Caco-2 (cell line): ENCODE measurements at regions not wholly inside any gene's neighbourhood (a gene's known extent, or its start where the extent isn't known, plus 50 kb on each side); places are given as distances from the start of the nearest gene placed in this dataset.

Experiments used
- BruUV-seq: library from RNA; stranded (reverse); fragments of 400-500 nt; replicated peaks from 2 replicates; lab custom pipeline; 2021; lab: Mats Ljungman, UMichigan
- CTCF ChIA-PET: fragments of 300-600 bp; sonication (Branson Sonifier 250); formaldehyde crosslinking; loops from one replicate; lab custom pipeline; 2022; ENCODE audit warnings: antibody characterized with exemption; lab: Charles Lee
- POLR2A ChIA-PET: fragments of 300-600 bp; sonication (Branson Sonifier 250); formaldehyde crosslinking; loops from one replicate; lab custom pipeline; 2022; ENCODE audit warnings: antibody characterized with exemption; lab: Charles Lee
- DNase-seq, 2 experiments: peaks; one replicate each; pipeline versions ENCODE4 v3.0.0 to v3.0.0-alpha.2; 2020 to 2022
- H3K27me3 ChIP-seq: replicated peaks from 2 replicates; pipeline ENCODE4 v1.6.0; 2011; ENCODE audit warnings: low read length; ENCODE audit not compliant: control insufficient read depth, insufficient read depth
- H3K36me3 ChIP-seq: 2 replicates; pipeline ENCODE4 v1.5.1; 2011; ENCODE audit warnings: low read length; ENCODE audit not compliant: control insufficient read depth, insufficient read depth
- H3K4me1 ChIP-seq: fragments of 250-450 bp; sonication (Bioruptor Pico); 2 replicates; pipeline ENCODE4 v1.5.1; 2020; ENCODE audit warnings: mild to moderate bottlenecking
- H3K4me3 ChIP-seq: 2 replicates; pipeline ENCODE4 v1.5.1; 2011; ENCODE audit warnings: low read depth, mild to moderate bottlenecking, control low read depth, low read length
- H3K9me3 ChIP-seq: fragments of 250-450 bp; sonication (Bioruptor Pico); 2 replicates; pipeline ENCODE4 v1.5.1; 2020; ENCODE audit warnings: mild to moderate bottlenecking, moderate library complexity
- H3K27ac Mint-ChIP-seq: one replicate; pipeline ENCODE4 v1.8.0; 2022; ENCODE audit warnings: mixed read lengths; ENCODE audit not compliant: unreplicated experiment
- H3K27me3 Mint-ChIP-seq: one replicate; pipeline ENCODE4 v1.8.0; 2022; ENCODE audit warnings: mixed read lengths; ENCODE audit not compliant: insufficient read depth, unreplicated experiment
- H3K36me3 Mint-ChIP-seq: one replicate; pipeline ENCODE4 v1.8.0; 2022; ENCODE audit warnings: mild to moderate bottlenecking, mixed read lengths; ENCODE audit not compliant: insufficient read depth, unreplicated experiment
- H3K4me1 Mint-ChIP-seq: one replicate; pipeline ENCODE4 v1.8.0; 2022; ENCODE audit warnings: low read depth, mixed read lengths; ENCODE audit not compliant: unreplicated experiment
- H3K4me3 Mint-ChIP-seq: one replicate; pipeline ENCODE4 v1.8.0; 2022; ENCODE audit warnings: mild to moderate bottlenecking, moderate library complexity, mixed read lengths; ENCODE audit not compliant: unreplicated experiment
- H3K9me3 Mint-ChIP-seq: one replicate; pipeline ENCODE4 v1.8.0; 2022; ENCODE audit warnings: mixed read lengths; ENCODE audit not compliant: unreplicated experiment
- intact Hi-C: fragments of 100-400 bp; cut with micrococcal nuclease; formaldehyde crosslinking; loops from one replicate; pipeline ENCODE4 v1.10.0; 2022; ENCODE audit not compliant: unreplicated experiment
- TF ChIP-seq, protein P1 (sequence below), 2 experiments: fragments of 200-600 bp in 1 of 2; IDR thresholded peaks; 1 replicate in 1 of 2; 2 replicates in 1 of 2; pipeline versions ENCODE4 v1.5.1 to v1.8.0; 2011 to 2022; ENCODE audit warnings: antibody characterized with exemption in 1 of 2, control low read depth in 1 of 2, inconsistent platforms in 1 of 2, low read depth in 1 of 2, low read length in 1 of 2, mild to moderate bottlenecking in 1 of 2, moderate library complexity in 1 of 2; ENCODE audit not compliant: insufficient read depth in 1 of 2, severe bottlenecking in 1 of 2, unreplicated experiment in 1 of 2

GRCh38 chr7:132691201-132691600 is 114.9 kb upstream of the PLXNA4 start:
- H3K36me3 Mint-ChIP-seq: no peaks in the 10 kb centered on the region
- no peaks in the 10 kb centered on the region for H3K4me1 Mint-ChIP-seq
- H3K9me3 ChIP-seq: peaks cover 3% of the 10 kb centered on the region; the same call in 1 of the 2 replicates
- H3K4me3 Mint-ChIP-seq: no peak overlapping the region
- no peaks in the 10 kb centered on the region for H3K4me1 ChIP-seq
- intact Hi-C loops: no loop called here
- no peak overlapping the region for H3K27ac Mint-ChIP-seq
- no TSS peak for BruUV-seq
- TF ChIP-seq, protein P1, sequence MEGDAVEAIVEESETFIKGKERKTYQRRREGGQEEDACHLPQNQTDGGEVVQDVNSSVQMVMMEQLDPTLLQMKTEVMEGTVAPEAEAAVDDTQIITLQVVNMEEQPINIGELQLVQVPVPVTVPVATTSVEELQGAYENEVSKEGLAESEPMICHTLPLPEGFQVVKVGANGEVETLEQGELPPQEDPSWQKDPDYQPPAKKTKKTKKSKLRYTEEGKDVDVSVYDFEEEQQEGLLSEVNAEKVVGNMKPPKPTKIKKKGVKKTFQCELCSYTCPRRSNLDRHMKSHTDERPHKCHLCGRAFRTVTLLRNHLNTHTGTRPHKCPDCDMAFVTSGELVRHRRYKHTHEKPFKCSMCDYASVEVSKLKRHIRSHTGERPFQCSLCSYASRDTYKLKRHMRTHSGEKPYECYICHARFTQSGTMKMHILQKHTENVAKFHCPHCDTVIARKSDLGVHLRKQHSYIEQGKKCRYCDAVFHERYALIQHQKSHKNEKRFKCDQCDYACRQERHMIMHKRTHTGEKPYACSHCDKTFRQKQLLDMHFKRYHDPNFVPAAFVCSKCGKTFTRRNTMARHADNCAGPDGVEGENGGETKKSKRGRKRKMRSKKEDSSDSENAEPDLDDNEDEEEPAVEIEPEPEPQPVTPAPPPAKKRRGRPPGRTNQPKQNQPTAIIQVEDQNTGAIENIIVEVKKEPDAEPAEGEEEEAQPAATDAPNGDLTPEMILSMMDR (IDR thresholded peaks at IDR 0.05; ENCODE audit: insufficient read depth in 1 of 2, low read depth in 1 of 2, low read length in 1 of 2, severe bottlenecking in 1 of 2, unreplicated experiment in 1 of 2): no peak
- CTCF ChIA-PET: no interaction called here
- H3K4me3 ChIP-seq: no peak overlapping the region
- POLR2A ChIA-PET: no interaction called here
- no peaks in the 10 kb centered on the region for H3K27me3 ChIP-seq
- H3K36me3 ChIP-seq: no peaks in the 10 kb centered on the region
- H3K27me3 Mint-ChIP-seq: no peaks in the 10 kb centered on the region
- DNase-seq: no peak
- H3K9me3 Mint-ChIP-seq: no peaks in the 10 kb centered on the region

DNA sequence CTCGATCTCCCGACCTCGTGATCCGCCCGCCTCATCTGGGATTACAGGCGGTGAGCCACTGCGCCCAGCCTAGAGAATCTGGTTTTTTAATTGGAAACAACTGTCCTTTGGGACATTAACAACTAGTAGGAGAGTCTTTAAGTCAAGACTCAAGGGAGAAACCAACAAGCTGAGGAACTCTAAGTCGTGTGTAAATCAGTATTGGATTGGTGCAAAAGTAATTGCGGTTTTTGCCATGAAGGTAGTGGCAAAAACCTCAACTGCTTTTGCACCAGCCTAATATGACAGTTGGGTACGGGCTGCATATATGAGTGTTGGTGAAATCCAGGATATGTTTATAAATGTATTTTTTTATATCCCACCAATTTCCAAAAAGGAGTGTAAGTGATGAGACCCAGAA is 113.9 kb upstream of the PLXNA4 start:
- H3K27me3 ChIP-seq: no peaks in the 10 kb centered on the region
- Mint-ChIP-seq H3K27ac (no peak overlapping the region), H3K27me3 (peaks cover 4% of the 10 kb centered on the region), H3K4me3 (no peak overlapping the region), H3K4me1 (no peaks in the 10 kb centered on the region), H3K36me3 (no peaks in the 10 kb centered on the region), H3K9me3 (no peaks in the 10 kb centered on the region)
- H3K4me1 ChIP-seq: no peaks in the 10 kb centered on the region
- H3K4me3 ChIP-seq: no peak overlapping the region
- intact Hi-C loops: no loop called here
- CTCF ChIA-PET: no interaction called here
- POLR2A ChIA-PET: no interaction called here
- DNase-seq: no peak
- no TSS peak for BruUV-seq
- H3K36me3 ChIP-seq: no peaks in the 10 kb centered on the region
- H3K9me3 ChIP-seq: peaks cover 8% of the 10 kb centered on the region; the same call in 1 of the 2 replicates
- TF ChIP-seq, protein P1 (IDR thresholded peaks at IDR 0.05; ENCODE audit: insufficient read depth in 1 of 2, low read depth in 1 of 2, low read length in 1 of 2, severe bottlenecking in 1 of 2, unreplicated experiment in 1 of 2): no peak

DNA sequence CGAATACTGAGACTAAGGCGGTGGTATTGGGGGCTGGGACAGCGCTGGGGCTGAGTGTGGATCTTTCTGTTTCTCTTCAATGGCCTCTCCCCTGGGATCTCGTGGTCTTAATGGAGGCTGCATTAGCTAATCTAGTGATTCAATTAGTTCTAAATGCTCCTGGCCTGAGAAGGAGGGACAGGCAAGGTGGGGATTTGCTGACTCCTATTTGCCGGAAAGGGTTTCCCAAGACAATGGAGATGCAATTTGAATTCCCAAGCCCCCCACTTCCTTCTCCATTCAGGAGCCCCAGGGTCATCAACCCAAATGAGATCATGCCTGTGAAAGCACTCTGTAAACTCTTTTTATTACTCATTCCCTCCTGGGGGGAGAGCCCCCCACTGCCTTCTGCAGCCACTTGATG is 111.7 kb upstream of the PLXNA4 start:
- BruUV-seq: no TSS peak
- H3K4me3 Mint-ChIP-seq: no peak overlapping the region

More for the DNA sequence above, 111.7 kb upstream of the PLXNA4 start:
- no peaks in the 10 kb centered on the region for H3K4me1 ChIP-seq
- intact Hi-C loops: no loop called here
- H3K4me3 ChIP-seq: no peak overlapping the region
- peaks cover 9% of the 10 kb centered on the region for H3K27me3 Mint-ChIP-seq
- H3K9me3 ChIP-seq: peaks cover 8% of the 10 kb centered on the region; the same call in 1 of the 2 replicates
- H3K27me3 ChIP-seq: no peaks in the 10 kb centered on the region
- no peaks in the 10 kb centered on the region for H3K36me3 ChIP-seq
- no peak overlapping the region for H3K27ac Mint-ChIP-seq
- TF ChIP-seq, protein P1 (IDR thresholded peaks at IDR 0.05; ENCODE audit: insufficient read depth in 1 of 2, low read depth in 1 of 2, low read length in 1 of 2, severe bottlenecking in 1 of 2, unreplicated experiment in 1 of 2): no peak
- no peaks in the 10 kb centered on the region for H3K36me3 Mint-ChIP-seq
- H3K9me3 Mint-ChIP-seq: no peaks in the 10 kb centered on the region
- ChIA-PET CTCF (no interaction called here), POLR2A (no interaction called here)
- no peaks in the 10 kb centered on the region for H3K4me1 Mint-ChIP-seq
- no peak for DNase-seq
